GM12878 (cell line): ENCODE measurements at regions not wholly inside any gene's neighbourhood (a gene's known extent, or its start where the extent isn't known, plus 50 kb on each side); places are given as distances from the start of the nearest gene placed in this dataset.

Source experiments
- ATAC-seq: fragments of 200-7000 bp; cut with Tn5 transposase; 3 replicates; pipeline ENCODE4 v1.9.1; 2020; ENCODE audit warnings: mild to moderate bottlenecking, moderate library complexity
- BruUV-seq: library from RNA; stranded (reverse); fragments of 400-500 nt; replicated peaks from 2 replicates; lab custom pipeline; 2021; lab: Mats Ljungman, UMichigan
- CTCF ChIA-PET: fragments of 300-600 bp; sonication (Branson Sonifier 250); formaldehyde crosslinking; extraction: SDS; loops from one replicate; lab custom pipeline; 2021; ENCODE audit warnings: inconsistent platforms; lab: Yijun Ruan, JAX
- POLR2A ChIA-PET: fragments of 350-600 bp; formaldehyde crosslinking; extraction: SDS; loops from one replicate; lab custom pipeline; 2021; ENCODE audit warnings: inconsistent platforms; lab: Charles Lee
- RAD21 ChIA-PET: fragments of 300-600 bp; sonication (Branson Sonifier 250); formaldehyde crosslinking; loops from one replicate; lab custom pipeline; 2023; ENCODE audit warnings: antibody characterized with exemption; ENCODE audit not compliant: unreplicated experiment; lab: Charles Lee
- SMC1A ChIA-PET: fragments of 300-600 bp; sonication (Branson Sonifier 250); formaldehyde crosslinking; loops from one replicate; lab custom pipeline; 2023; ENCODE audit not compliant: unreplicated experiment, uncharacterized antibody; lab: Charles Lee
- DNase-seq: peaks from one replicate; pipeline ENCODE4 v3.0.0-alpha.2; 2011; ENCODE audit warnings: low read depth, low spot score
- FAIRE-seq: peaks from 3 replicates; lab custom pipeline; 2011; peaks lifted over from hg19 to GRCh38; lab: Jason Lieb, UNC
- H2AFZ ChIP-seq: 2 replicates; pipeline ENCODE4 v1.6.0; 2011; ENCODE audit warnings: low read depth, low read length, control low read depth; ENCODE audit not compliant: control insufficient read depth
- H3K27ac ChIP-seq: 2 replicates; pipeline ENCODE4 v1.5.1; 2011; ENCODE audit warnings: control low read depth; ENCODE audit not compliant: control insufficient read depth, insufficient read depth
- H3K27me3 ChIP-seq, 2 experiments: replicated peaks in 1 of 2; 2 replicates each; pipeline versions ENCODE4 v1.6.0 to v1.6.1; 2011; ENCODE audit warnings: low read length in 1 of 2; ENCODE audit not compliant: control insufficient read depth in 2 of 2, insufficient read depth in 2 of 2
- H3K36me3 ChIP-seq, 2 experiments: 2 replicates each; pipeline ENCODE4 v1.5.1; 2011; ENCODE audit warnings: low read length in 1 of 2; ENCODE audit not compliant: control insufficient read depth in 2 of 2, insufficient read depth in 2 of 2
- H3K4me1 ChIP-seq: 2 replicates; pipeline ENCODE4 v1.6.1; 2011; ENCODE audit warnings: mild to moderate bottlenecking, low read length, moderate library complexity, mixed read lengths; ENCODE audit not compliant: control insufficient read depth, insufficient read depth
- H3K4me2 ChIP-seq: 2 replicates; pipeline ENCODE4 v1.6.0; 2011; ENCODE audit warnings: control low read depth; ENCODE audit not compliant: control insufficient read depth, insufficient read depth
- H3K4me3 ChIP-seq: fragments of 200-600 bp; sonication (generic); 2 replicates; pipeline ENCODE4 v1.5.1; 2016
- H3K79me2 ChIP-seq: 2 replicates; pipeline ENCODE4 v1.6.0; 2011; ENCODE audit warnings: low read length; ENCODE audit not compliant: control insufficient read depth, insufficient read depth
- H3K9ac ChIP-seq: 2 replicates; pipeline ENCODE4 v1.8.0; 2011; ENCODE audit warnings: low read length, control low read depth, mixed read lengths; ENCODE audit not compliant: control insufficient read depth, insufficient read depth
- H3K9me3 ChIP-seq: replicated peaks from 3 replicates; pipeline ENCODE4 v1.5.1; 2011; ENCODE audit warnings: mild to moderate bottlenecking, low read length; ENCODE audit not compliant: control insufficient read depth, insufficient read depth
- H4K20me1 ChIP-seq: 2 replicates; pipeline ENCODE4 v1.6.0; 2011; ENCODE audit not compliant: control insufficient read depth, insufficient read depth
- CHD4 ChIP-seq: fragments of 200-600 bp; sonication (generic); IDR thresholded peaks from 2 replicates; pipeline ENCODE4 v1.6.1; 2016; ENCODE audit warnings: mild to moderate bottlenecking
- EP300 ChIP-seq, 2 experiments: fragments of 150-350 bp in 1 of 2; IDR thresholded peaks; 2 replicates each; pipeline ENCODE4 v1.6.1; 2011 to 2012; ENCODE audit warnings: low read depth in 2 of 2, low read length in 2 of 2, borderline replicate concordance in 1 of 2, improper control_type of control experiment in 1 of 2, inconsistent platforms in 1 of 2; ENCODE audit not compliant: control insufficient read depth in 1 of 2
- ETV6 ChIP-seq, 2 experiments: fragments of 450-650 bp in 1 of 2; IDR thresholded peaks in 1 of 2; conservative IDR thresholded peaks in 1 of 2; 2 replicates each; pipeline ENCODE4 v1.6.1; 2014; ENCODE audit warnings: antibody characterized with exemption in 1 of 2, borderline replicate concordance in 1 of 2, low read depth in 1 of 2, mild to moderate bottlenecking in 1 of 2, moderate library complexity in 1 of 2
- IKZF2 ChIP-seq, 2 experiments: fragments of 450-650 bp; IDR thresholded peaks; 2 replicates each; pipeline ENCODE4 v1.6.1; 2017; ENCODE audit warnings: mild to moderate bottlenecking in 2 of 2, moderate library complexity in 2 of 2
- JUND ChIP-seq: IDR thresholded peaks from 2 replicates; pipeline ENCODE4 v1.6.1; 2012; ENCODE audit warnings: low read depth, mild to moderate bottlenecking, low read length, improper control_type of control experiment, moderate library complexity
- MTA2 ChIP-seq: fragments of 450-650 bp; IDR thresholded peaks from 2 replicates; pipeline ENCODE4 v1.6.1; 2016; ENCODE audit warnings: low read depth, mild to moderate bottlenecking, moderate library complexity
- NR2F1 ChIP-seq: fragments of 450-650 bp; conservative IDR thresholded peaks from 2 replicates; pipeline ENCODE4 v1.6.1; 2017; ENCODE audit warnings: mild to moderate bottlenecking
- PBX3 ChIP-seq: IDR thresholded peaks from 2 replicates; pipeline ENCODE4 v1.6.1; 2011; ENCODE audit warnings: mild to moderate bottlenecking, low read depth, low read length, moderate library complexity; ENCODE audit not compliant: insufficient replicate concordance
- POLR2A ChIP-seq: IDR thresholded peaks from 2 replicates; pipeline ENCODE4 v1.6.1; 2011; ENCODE audit warnings: low read depth, mild to moderate bottlenecking, low read length
- RAD51 ChIP-seq: fragments of 450-650 bp; IDR thresholded peaks from 2 replicates; pipeline ENCODE4 v1.6.1; 2016; ENCODE audit warnings: moderate library complexity, mild to moderate bottlenecking, inconsistent platforms
- SIN3A ChIP-seq: IDR thresholded peaks from 2 replicates; pipeline ENCODE4 v1.6.1; 2012; ENCODE audit warnings: low read depth, low read length, improper control_type of control experiment
- SMAD5 ChIP-seq: IDR thresholded peaks from 2 replicates; pipeline ENCODE4 v1.6.1; 2016; ENCODE audit warnings: antibody characterized with exemption, low read depth
- SMARCA5 ChIP-seq: fragments of 450-650 bp; IDR thresholded peaks from 2 replicates; pipeline ENCODE4 v1.6.1; 2017; ENCODE audit warnings: mild to moderate bottlenecking
- STAT3 ChIP-seq: IDR thresholded peaks from 2 replicates; pipeline ENCODE4 v1.6.1; 2011; ENCODE audit warnings: low read depth, low read length, improper control_type of control experiment
- USF2 ChIP-seq: IDR thresholded peaks from 2 replicates; pipeline ENCODE4 v1.6.1; 2011; ENCODE audit warnings: low read depth, low read length, improper control_type of control experiment, borderline replicate concordance
- YBX1 ChIP-seq: fragments of 450-650 bp; IDR thresholded peaks from 2 replicates; pipeline ENCODE4 v1.6.1; 2016; ENCODE audit warnings: antibody characterized with exemption
- ZBTB40 ChIP-seq: fragments of 450-650 bp; IDR thresholded peaks from 2 replicates; pipeline ENCODE4 v1.6.1; 2016; ENCODE audit warnings: mild to moderate bottlenecking, moderate library complexity, borderline replicate concordance
- WGBS: methylation state at CpG from one replicate; pipeline ENCODE4 v1.1.6; 2016; ENCODE audit warnings: low lambda C conversion rate; ENCODE audit not compliant: insufficient replicate concordance, insufficient coverage; ENCODE audit errors: missing lambda C conversion rate; 5-methylcytosine and 5-hydroxymethylcytosine counted together
- in situ Hi-C: fragments of 300-500 bp; cut with MboI; formaldehyde crosslinking; loops from 9 replicates; pipeline ENCODE4 v1.14.3; 2018; ENCODE audit warnings: mixed read lengths
- intact Hi-C: fragments of 100-400 bp; cut with micrococcal nuclease; formaldehyde crosslinking; loops from one replicate; pipeline ENCODE4 v1.14.2; 2022; ENCODE audit not compliant: unreplicated experiment

DNA sequence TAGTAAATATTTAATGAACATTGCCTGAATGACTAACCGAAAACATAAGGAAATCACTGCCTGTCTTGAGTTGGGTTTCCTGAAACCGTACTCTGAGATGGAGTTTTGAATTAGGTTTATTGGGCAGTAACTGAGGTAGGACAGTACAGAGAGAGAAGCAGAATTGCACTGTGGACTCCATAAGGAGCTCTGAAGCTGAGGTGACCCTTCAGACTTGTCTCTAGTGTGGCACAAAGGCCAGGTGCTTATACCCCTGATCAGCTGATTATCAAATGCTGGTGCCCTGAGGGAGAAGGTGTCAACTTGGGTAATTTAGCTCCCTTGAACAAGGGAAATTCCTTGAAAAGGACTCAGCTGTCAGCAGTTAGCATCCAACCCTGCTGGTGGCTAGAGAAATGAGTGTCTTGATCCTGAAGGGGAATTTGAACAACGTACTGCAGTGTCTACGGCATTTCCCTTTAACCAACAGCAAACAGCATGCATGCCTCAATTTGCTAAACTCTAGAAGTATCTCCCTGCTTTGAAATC, 135.0 kb upstream of the SMARCA2 start:
- H3K27ac ChIP-seq, result peak overlapping the region; percentile 98
- ChIA-PET POLR2A (interaction anchor here (0.7 to 2.6 kb wide), 6 partner anchors 38 to 207 kb away, joined by 3 to 15 read pairs (median 4); no protein-coding TSS in a partner anchor), SMC1A (interaction anchor here (0.6 to 4.9 kb wide), 18 partner anchors 8 to 274 kb away, joined by 3 to 58 read pairs (median 6); no protein-coding TSS in a partner anchor), RAD21 (interaction anchor here (0.9 to 3.5 kb wide), 15 partner anchors 8 to 175 kb away, joined by 3 to 56 read pairs (median 4); no protein-coding TSS in a partner anchor), CTCF (interaction anchor here (0.7 to 3.1 kb wide), 8 partner anchors 10 to 180 kb away, joined by 3 to 26 read pairs (median 6); no protein-coding TSS in a partner anchor)
- FAIRE-seq (peak; percentile 68), DNase-seq (peak; percentile 87), ATAC-seq (peak; percentile 34)
- intact Hi-C loops (loop anchor here (1.0 kb wide), 1 partner anchor 50 kb away; no protein-coding TSS in a partner anchor), in situ Hi-C loops (no loop called here)
- WGBS, result 3% methylated on average over 4 of the region's 4 CpGs
- H3K79me2 ChIP-seq, result no peaks in the 10 kb centered on the region; the same call in 1 of the 2 replicates
- peak overlapping the region; percentile 23; the same call in 1 of the 2 replicates for H3K4me3 ChIP-seq
- peaks cover 12% of the 10 kb centered on the region for H3K9me3 ChIP-seq
- peak overlapping the region; percentile 67 for H3K9ac ChIP-seq
- H3K36me3 ChIP-seq, result no peaks in the 10 kb centered on the region
- H2AFZ ChIP-seq, result peak overlapping the region; percentile 59
- no peaks in the 10 kb centered on the region for H3K27me3 ChIP-seq
- no TSS peak for BruUV-seq
- H3K4me2 ChIP-seq, result peak overlapping the region; percentile 69
- H4K20me1 ChIP-seq, result no peaks in the 10 kb centered on the region
- peaks cover 48% of the 10 kb centered on the region for H3K4me1 ChIP-seq
- TF ChIP-seq ZBTB40 (no peak), SMARCA5 (peak; percentile 86; the same call in 1 of the 2 replicates), POLR2A (peak; percentile 51), EP300 (IDR thresholded peaks at IDR 0.05; ENCODE audit: borderline replicate concordance in 1 of 2, control insufficient read depth in 1 of 2, low read depth in 2 of 2, low read length in 2 of 2) (peak; percentile 82 to 95; a peak in 3 of 4 replicates), STAT3 (no peak), RAD51 (peak; percentile 55), SMAD5 (peak; percentile 73), IKZF2 (IDR thresholded peaks at IDR 0.05) (peak; percentile 77 to 82), YBX1 (no peak), NR2F1 (peak; percentile 71; the same call in 1 of the 2 replicates), JUND (no peak), CHD4 (no peak), PBX3 (peak; percentile 7), USF2 (no peak), SIN3A (no peak), ETV6 (conservative IDR thresholded peaks at IDR 0.05 in 1 of 2, IDR thresholded peaks at IDR 0.05 in 1 of 2; ENCODE audit: borderline replicate concordance in 1 of 2, low read depth in 1 of 2) (peak in 1 of 2 experiments; percentile 53; a peak in 1 of 4 replicates), MTA2 (peak; percentile 85)
